Frontal cortex (tissue), 4 donors: ENCODE measurements at regions not wholly inside any gene's neighbourhood (a gene's known extent, or its start where the extent isn't known, plus 50 kb on each side); places are given as distances from the start of the nearest gene placed in this dataset. TPM values are rescaled to one million over a fixed set of nuclear protein-coding genes. Genes with fewer than 3 reads are reported as not detected.

ENCODE experiments used
- DNase-seq, 2 donors: peaks; one replicate each; pipeline ENCODE4 v3.0.0; 2012; ENCODE audit warnings: low spot score in 2 of 2
- FAIRE-seq: peaks from 2 replicates; lab custom pipeline; 2012; peaks lifted over from hg19 to GRCh38; lab: Jason Lieb, UNC
- small RNA-seq: library from RNA; depleted of rRNA; stranded (forward); fragments of <200 nt; gene quantifications from one replicate; pipeline ENCODE3, GENCODE V24; 2014
- donor health status: control.
- donor health status: control.
- donor health status: control.

GRCh38 chr10:34875061-34875460 lies 60.0 kb upstream of the PARD3 start:
- DNase-seq (no peak), FAIRE-seq (no peak)

DNA sequence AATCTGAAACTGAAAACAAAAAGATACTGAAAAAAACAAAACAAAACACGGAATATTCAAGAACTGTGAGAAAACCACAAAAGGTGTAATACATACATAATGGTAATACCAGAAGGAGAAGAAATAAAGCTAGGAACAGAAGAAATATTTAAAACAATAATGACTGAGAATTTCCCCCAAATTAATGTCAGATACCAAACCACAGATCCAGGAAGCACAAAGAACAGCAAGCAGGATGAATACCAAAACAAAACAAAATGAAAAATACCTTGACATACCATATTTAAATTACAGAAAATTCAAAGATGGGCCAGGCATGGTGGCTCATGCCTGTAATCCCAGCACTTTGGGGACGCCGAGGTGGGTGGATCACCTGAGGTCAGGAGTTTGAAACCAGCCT lies 57.7 kb upstream of the PARD3 start:
- DNase-seq: no peak

GRCh38 chr10:34869135-34869836 lies 54.2 kb upstream of the PARD3 start:
- FAIRE-seq (no peak), DNase-seq (no peak)

More for the DNA sequence above, 57.7 kb upstream of the PARD3 start:
- FAIRE-seq: no peak

DNA sequence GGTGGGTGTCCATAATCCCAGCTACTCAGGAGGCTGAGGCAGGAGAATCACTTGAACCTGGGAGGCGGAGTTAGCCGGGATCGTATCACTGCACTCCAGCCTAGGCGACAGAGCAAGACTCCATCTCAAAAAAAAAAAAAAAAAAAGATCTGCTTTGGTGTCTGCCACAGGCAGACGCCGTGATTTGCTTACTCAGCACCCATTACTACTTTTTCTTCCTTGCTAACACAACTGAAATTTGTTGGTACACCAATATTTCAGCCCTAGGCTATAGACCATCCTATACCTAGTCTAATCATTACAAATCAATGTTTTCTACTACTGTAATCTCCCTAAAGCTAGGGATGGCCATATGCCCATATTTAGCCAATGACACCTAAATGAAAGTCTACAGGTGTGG lies 53.5 kb upstream of the PARD3 start:
- FAIRE-seq (no peak), DNase-seq (no peak)

GRCh38 chr10:34866848-34867247 lies 51.8 kb upstream of the PARD3 start:
- FAIRE-seq: no peak
- no peak for DNase-seq

Small RNAs in the stretch of these regions (small RNA-seq; reads per million reads assigned to genes)
- gene RNU6-193P (not detected), gene RNU6-847P (not detected), gene SS18L2P1 (not detected)
